IPS-15b (cell line): ENCODE measurements at regions not wholly inside any gene's neighbourhood (a gene's known extent, or its start where the extent isn't known, plus 50 kb on each side); places are given as distances from the start of the nearest gene placed in this dataset.

ENCODE experiments used
- H3K27me3 ChIP-seq: one replicate; pipeline ENCODE4 v1.6.1; 2013; ENCODE audit warnings: low read length; ENCODE audit not compliant: control insufficient read depth, insufficient read depth
- H3K36me3 ChIP-seq: one replicate; pipeline ENCODE4 v1.6.1; 2013; ENCODE audit warnings: low read length; ENCODE audit not compliant: control insufficient read depth, insufficient read depth
- H3K4me1 ChIP-seq: one replicate; pipeline ENCODE4 v1.6.1; 2013; ENCODE audit warnings: mild to moderate bottlenecking, low read length; ENCODE audit not compliant: control insufficient read depth, insufficient read depth
- H3K4me3 ChIP-seq: one replicate; pipeline ENCODE4 v1.5.1; 2013; ENCODE audit warnings: low read depth, low read length
- H3K9ac ChIP-seq: one replicate; pipeline ENCODE4 v1.6.1; 2013; ENCODE audit warnings: low read depth, mild to moderate bottlenecking, low read length
- H3K9me3 ChIP-seq: one replicate; pipeline ENCODE4 v1.6.1; 2013; ENCODE audit warnings: mild to moderate bottlenecking, low read length; ENCODE audit not compliant: control insufficient read depth, insufficient read depth

- Histone ChIP-seq H3K4me3 (no peak overlapping the region), H3K36me3 (no peaks in the 10 kb centered on the region), H3K4me1 (peaks cover 8% of the 10 kb centered on the region), H3K27me3 (no peaks in the 10 kb centered on the region), H3K9me3 (no peaks in the 10 kb centered on the region), H3K9ac (no peak overlapping the region)
Measured at GRCh38 chr6:168131464-168132415, 52.7 kb upstream of the FRMD1 start.

- Histone ChIP-seq H3K27me3 (peaks cover 3% of the 10 kb centered on the region), H3K36me3 (no peaks in the 10 kb centered on the region)
Measured at GRCh38 chr6:168130697-168131371, 51.8 kb upstream of the FRMD1 start.

GRCh38 chr6:168130168-168130696, 51.2 kb upstream of the FRMD1 start:
- H3K4me1 ChIP-seq: peaks cover 8% of the 10 kb centered on the region
- H3K36me3 ChIP-seq: no peaks in the 10 kb centered on the region
- no peak overlapping the region for H3K4me3 ChIP-seq
- H3K9ac ChIP-seq: no peak overlapping the region
- H3K27me3 ChIP-seq: peaks cover 3% of the 10 kb centered on the region
- no peaks in the 10 kb centered on the region for H3K9me3 ChIP-seq

More at GRCh38 chr6:168130697-168131371, 51.8 kb upstream of the FRMD1 start:
- no peak overlapping the region for H3K4me3 ChIP-seq
- no peaks in the 10 kb centered on the region for H3K9me3 ChIP-seq
- peaks cover 8% of the 10 kb centered on the region for H3K4me1 ChIP-seq
- no peak overlapping the region for H3K9ac ChIP-seq

- Histone ChIP-seq H3K9me3 (no peaks in the 10 kb centered on the region), H3K4me1 (peaks cover 8% of the 10 kb centered on the region), H3K27me3 (peaks cover 3% of the 10 kb centered on the region), H3K4me3 (no peak overlapping the region), H3K9ac (no peak overlapping the region), H3K36me3 (no peaks in the 10 kb centered on the region)
Measured at GRCh38 chr6:168129292-168130167, 50.5 kb upstream of the FRMD1 start.

GRCh38 chr6:168128631-168129291, 49.7 kb upstream of the FRMD1 start:
- H3K9ac ChIP-seq: no peak overlapping the region
- H3K27me3 ChIP-seq: peaks cover 3% of the 10 kb centered on the region
- H3K4me3 ChIP-seq: no peak overlapping the region
- H3K4me1 ChIP-seq: peaks cover 8% of the 10 kb centered on the region
- no peaks in the 10 kb centered on the region for H3K36me3 ChIP-seq
- no peaks in the 10 kb centered on the region for H3K9me3 ChIP-seq
